Skin of body (tissue), 1 donor: ENCODE measurements at regions not wholly inside any gene's neighbourhood (a gene's known extent, or its start where the extent isn't known, plus 50 kb on each side); places are given as distances from the start of the nearest gene placed in this dataset.
"Not testable (repeated sequence)": the region's sequence is repeated elsewhere in the genome, so short reads cannot be mapped to it uniquely, and the experiment has no call there.

Source experiments
- DNase-seq: peaks from one replicate; lab custom pipeline; 2025; lab: John Stamatoyannopoulos, UW

DNA sequence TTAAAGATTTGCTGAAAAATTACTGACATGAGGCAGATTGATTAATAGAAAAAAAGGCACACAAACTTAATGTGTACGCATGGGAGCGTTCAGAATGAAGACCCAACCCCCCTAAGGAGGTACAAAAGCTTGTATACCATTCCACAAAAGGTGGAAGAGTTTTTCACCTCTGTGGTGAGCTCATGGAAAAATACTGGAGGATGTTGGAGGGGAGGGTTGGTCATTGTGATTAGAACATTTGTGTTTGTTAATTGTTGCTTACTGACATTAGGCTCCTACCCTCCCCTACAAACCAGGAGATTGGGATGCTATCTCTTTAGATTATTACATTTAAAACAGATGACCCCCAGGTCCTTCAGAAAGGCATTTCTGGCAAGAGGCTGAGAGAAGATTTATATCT is 1973.3 kb downstream of the OLFM4 start:
- DNase-seq, result no peak

DNA sequence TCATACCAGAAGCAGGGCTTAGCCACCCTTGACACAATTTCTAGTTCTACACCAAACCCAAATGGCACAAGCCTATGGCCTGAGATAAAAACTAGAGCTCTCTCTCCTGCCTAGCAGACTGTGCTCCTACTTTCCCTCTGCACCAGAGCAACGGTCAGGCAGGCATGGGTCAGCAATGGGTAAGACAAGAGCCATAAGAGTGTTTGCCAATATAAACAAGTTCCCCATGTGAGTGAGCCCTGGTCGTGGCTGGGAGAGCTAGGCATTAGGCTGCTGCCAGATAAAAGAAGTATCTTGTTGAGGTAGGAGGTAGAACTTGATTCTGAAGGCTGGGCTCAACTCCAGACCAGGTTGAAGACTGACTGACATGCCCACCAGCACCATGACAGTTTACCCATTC is 1979.1 kb downstream of the OLFM4 start:
- no peak for DNase-seq

DNA sequence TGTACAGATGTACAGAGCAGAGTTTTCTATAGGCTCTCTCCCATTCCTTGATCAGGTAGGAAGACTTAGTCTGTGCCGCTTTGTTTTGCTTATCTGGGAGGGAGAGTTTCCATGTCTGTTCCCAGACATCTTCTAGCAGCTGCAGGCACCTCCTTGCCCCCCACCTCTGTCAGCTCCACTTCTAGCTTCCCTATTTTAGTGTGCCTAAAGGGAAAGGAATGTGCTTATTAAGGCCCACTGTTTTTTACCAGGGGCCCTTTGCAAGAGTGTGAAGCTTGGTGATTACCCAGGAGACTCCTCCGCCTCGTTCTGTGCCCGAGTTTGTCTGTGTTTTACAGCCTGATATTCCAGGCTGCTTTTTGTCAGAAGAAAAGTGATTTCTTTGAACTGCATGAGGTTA is 1984.4 kb downstream of the OLFM4 start:
- DNase-seq, result no peak

DNA sequence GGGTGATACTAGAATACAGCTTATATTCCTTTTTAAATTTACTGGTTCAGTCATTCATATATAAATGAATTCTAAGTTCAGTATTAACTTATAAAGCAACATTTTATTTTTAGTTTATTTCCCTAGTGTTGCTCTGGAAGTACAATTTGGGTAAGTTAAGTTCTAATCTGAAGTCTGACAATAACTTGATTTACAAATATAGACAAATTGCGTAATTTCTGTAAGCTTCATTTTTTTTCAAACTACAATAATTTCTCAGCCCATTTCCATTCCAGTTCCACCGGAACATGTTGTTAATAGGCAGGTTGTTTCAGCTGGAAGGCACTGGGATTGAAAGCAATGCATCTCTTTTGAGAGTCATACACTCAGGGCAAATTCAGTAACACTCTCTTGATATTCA is 2000.7 kb downstream of the OLFM4 start:
- no peak for DNase-seq

DNA sequence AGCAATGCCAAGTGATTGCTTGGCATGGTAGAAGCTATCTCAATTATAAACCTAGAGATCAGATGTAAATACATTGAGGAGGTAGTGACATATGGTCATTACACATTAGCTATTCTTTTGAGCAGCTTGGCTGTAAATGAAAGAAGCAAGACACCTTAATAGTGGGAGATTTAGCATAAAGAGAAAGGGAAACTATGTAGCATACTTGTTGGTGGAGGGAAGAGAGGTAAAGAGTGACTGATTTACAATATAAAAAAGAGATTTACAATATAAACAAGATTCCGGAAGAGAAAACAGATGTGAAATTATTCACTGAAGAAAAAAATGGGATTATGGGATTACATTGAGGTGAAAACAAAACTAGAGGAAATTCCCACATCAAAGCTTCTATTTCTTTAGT is 2009.6 kb downstream of the OLFM4 start:
- no peak for DNase-seq

DNA sequence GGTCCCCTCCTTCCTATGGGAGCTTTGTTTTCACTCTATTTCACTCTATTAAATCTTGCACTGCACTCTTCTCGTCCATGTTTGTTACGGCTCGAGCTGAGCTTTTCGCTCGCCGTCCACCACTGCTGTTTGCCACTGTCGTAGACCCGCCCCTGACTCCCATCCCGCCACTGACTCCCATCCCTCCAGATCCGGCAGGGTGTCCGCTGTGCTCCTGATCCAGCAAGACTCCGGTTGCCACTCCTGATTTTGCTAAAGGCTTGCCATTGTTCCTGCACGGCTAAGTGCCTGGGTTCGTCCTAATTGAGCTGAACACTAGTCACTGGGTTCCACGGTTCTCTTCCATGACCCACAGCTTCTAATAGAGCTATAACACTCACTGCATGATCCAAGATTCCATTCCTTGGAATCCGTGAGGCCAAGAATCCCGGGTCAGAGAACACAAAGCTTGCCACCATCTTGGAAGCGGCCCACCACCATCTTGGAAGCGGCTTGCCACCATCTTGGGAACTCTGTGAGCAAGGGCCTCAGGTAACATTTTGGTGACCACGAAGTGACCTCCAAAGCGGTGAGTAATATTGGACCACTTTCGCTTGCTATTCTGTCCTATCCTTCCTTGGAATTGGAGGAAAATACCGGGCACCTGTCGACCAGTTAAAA is 2025.4 kb downstream of the OLFM4 start:
- not testable (repeated sequence) for DNase-seq

DNA sequence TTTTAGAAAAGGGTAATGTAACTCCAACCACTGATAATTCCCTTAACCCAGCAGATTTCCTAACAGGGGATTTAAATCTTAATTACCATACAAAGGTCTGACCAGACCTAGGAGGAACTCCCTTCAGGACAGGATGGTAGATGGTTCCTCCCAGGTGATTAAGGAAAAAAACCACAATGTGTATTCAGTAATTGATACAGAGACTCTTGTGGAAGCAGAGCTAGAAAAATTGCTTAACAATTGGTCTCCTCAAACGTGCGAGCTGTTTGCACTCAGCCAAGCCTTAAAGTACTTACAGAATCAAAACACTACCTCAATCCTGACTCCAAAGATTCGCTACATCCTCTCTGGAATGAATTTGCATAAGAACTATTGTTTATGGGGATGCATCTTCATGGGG is 2027.1 kb downstream of the OLFM4 start:
- DNase-seq, result not testable (repeated sequence)

DNA sequence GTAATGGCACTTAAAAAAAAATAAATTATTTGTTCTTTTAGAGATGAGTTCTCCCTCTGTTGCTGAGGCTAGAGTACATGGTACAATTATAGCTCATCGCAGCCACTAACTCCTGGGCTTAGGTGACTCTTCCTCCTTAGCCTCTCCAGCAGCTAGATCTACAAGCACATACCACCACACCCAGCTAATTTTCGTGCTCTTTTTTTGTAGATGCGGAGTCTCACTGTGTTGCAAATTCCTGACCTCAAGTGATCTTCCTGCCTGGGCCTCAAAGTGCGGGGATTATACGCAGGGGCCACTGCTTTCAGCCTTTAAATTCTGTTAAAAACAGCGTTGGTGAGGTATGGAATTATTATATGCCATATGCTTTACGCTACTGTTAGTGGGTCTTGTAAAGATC is 2034.0 kb downstream of the OLFM4 start:
- DNase-seq, result no peak

DNA sequence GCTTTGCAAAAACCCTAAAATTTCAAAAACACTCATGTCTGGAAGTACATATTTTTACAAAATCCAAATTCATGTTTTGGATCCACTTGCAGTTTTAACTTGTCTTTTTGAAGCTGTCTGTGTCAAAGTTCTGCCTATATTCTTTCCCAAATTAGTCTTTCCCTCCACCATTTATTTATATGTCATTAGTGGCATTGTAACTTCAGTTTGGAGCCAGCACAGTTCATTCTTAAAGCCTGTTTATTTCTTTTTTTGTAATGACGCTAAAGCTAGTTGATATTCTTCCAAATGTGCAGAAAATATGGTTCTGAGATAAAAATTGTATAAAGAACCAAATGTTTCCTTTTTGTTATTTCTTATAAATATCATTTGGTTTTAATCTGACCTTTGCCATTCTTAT is 2039.3 kb downstream of the OLFM4 start:
- DNase-seq, result no peak

DNA sequence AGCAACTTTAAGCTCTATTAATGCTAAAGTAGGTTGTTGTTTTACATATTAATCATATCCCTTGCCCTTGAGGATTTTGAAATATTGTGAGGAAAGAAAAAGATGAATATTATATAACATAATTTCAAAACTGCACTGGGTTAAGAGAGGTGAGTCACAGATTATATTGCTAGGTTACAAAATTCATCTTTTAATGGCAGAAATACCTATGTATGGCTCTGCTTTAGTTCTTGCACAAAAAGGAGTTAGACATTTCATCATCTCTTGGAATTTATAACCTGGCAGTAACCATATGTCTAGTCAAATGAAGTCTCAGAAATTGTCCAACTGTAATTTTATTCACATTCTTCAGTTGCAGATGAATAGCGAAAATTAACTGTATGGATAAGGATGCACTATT is 2041.1 kb downstream of the OLFM4 start:
- no peak for DNase-seq

DNA sequence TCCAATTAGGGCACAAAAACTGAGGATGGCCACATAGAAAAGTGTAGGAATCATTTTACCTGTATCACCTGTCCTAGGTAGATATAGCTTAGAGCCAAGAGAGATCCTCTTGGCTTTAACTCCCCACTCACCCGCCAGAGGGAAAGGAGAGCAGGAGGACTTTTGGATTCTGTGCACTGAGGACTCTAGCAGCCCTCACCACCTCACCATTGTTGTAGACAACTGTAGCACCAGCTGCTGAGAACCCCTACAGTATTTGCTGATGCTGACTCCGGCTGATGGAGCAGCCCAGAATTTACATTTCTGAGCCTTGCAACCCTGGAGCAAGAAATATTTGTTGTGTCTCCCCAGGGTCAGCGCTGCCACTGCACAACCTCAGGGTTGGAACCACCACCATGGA is 2044.4 kb downstream of the OLFM4 start:
- no peak for DNase-seq

DNA sequence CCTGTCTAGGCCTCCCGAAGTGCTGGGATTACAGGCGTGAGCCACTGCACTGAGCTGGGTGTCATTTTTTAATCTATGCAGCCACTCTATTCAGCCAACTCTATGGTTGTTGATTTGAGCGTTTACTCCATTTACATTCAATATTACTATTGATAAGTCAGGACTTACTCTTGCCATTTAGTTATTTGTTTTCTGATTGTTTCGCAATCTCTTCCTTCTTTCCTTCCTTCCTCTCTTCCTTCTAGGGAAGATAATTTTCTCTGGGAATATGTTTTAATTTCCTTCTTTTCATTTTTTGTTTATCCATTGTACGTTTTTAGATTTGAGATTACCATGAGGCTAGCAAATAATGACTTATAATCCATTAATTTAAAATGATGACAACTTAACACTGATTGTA is 2056.0 kb downstream of the OLFM4 start:
- DNase-seq, result no peak

DNA sequence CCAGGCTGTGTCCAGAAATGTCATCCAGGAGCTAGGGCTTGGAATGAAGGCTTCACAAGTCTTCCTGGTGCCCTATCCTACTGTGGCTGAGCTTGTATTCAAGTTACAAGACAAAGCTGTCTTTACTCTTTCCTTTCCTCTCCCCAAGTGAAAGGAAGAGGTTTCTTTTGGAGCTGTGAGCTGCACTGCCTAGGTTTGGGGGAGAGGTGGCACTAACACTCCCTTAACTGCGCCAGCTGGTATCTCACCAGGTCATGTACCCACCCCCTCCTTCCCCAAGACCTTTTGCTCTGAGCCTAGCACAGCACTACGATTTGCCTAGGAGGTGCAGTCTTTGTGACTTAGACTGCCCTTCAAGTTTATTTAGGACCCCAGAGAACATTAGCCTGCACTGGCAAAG is 2053.6 kb upstream of the PRR20A start:
- DNase-seq, result no peak

DNA sequence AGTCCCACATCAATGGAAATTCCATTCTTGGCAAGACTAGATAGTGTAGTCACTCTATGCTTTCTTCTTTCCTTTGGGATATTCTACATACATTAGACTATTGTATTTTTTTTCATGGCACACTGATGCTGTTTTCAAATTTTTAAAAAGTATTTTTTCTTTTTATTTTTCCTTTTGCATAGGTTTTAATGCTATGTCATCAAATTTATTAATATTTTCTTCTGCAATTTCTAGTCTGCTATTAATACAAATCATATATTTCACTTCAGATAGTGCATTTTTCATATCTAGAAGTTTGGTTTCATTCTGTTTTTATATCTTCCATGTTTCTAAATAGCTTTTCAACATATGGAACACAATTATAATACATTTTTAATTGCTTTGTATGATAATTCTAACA is 2050.1 kb upstream of the PRR20A start:
- DNase-seq, result no peak

DNA sequence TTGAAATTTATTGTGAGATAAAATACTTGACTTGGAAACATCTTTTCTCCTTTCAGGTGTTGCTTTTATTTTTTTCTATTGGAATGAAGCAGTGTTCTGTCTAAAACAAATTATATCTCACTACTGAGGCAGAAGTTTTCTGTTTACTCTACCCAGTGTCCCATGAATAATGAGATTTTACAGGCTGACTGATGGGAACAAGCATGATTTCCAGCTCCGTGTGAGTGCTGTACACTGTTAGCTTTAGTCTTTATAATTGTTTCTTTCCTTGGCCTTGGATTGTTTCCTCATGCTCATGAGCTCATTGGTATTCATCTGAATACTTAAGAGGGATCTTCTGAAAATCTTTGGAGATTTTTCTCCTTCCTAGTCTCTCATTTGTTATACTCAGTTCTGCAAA is 2049.5 kb upstream of the PRR20A start:
- no peak for DNase-seq

DNA sequence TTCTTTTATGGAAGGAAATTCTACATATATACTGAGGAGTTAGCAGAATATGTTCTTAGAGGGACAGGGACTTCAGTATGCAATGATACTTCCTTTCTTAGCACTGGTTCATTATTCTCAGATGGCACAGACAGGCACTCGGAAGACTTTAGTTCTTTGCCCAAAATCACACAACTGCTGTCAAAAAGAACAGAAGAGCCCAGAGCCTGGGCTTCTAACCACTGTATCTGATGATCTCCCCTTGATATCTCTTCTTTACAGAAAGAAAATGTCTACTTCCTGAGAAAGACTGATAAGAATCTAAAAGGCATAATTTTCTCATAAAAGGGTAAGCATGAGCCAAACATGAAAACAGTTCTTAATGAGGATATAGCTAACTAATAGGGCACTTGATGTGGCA is 2034.2 kb upstream of the PRR20A start:
- DNase-seq, result no peak

DNA sequence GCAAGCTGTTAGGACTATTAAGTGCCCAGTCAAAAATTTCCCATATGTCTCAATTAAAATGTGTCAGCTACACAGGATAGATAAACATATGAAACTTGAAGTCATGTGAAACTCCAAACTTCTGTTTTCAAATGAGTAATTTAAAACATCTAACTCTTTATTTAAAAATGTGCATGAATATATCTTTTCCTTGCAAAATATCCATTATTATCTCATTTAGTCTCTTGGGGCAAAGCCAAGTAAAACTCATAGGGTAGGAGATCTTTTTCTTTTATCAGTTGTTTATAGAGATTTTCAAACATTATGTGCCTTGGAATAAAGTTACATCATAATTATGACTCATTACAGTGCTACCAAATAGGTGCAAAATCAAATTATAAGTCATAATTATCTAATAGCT is 2020.1 kb upstream of the PRR20A start:
- DNase-seq, result no peak

DNA sequence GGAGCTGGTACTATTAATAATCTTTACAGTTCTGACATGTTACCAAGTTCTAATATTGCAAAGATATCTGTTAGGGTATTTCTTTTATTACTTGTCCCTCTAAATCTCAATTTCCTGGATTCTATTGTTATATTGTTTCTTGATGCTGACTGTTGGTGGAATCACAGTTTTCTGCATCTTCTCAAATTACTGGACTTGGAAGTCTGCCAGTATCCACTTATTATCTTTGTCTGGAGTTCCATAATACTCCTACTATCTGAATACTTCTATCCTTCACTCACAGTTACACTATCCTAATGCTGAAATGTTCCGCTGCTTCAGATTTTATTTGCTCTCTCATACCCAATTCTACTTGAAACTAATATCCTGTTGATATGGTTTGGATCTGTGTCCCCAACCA is 1985.7 kb upstream of the PRR20A start:
- DNase-seq, result no peak

DNA sequence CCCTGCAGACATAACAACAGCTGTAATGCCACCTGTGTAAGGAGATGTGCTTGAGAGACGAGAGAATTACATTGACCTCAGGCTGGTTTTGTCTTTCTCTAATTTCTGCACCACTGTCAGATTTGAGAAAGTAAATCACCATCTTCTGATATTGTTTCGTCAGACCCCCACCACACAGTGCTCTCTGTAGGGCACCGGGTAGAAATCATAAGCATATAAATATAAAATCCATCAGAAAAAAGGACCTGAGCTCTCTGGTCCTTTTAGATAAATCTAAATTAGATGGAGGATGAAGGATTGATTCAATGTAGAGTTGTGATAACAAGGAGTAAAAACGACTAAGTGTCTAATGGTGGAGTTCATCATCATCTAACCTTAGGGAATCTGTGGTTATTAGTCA is 1981.0 kb upstream of the PRR20A start:
- no peak for DNase-seq

DNA sequence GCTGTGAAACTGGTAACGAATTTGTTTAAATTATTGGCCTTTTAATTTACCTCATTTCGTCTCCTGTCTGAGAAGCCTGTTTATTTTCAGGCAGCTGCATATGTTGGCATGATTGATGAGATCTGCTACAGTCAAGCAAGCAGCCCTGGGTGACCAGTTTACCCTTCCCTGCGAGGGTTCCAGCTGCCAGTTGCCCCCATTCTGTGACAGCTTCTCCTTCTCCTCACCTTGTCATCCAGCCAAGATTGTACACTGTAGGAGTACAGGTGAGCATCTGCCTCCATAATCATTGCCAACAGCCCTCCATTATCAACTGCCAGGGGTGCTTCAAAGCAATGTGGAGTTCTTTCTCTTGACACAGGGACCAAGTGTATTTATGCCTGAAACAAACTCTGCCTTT is 1979.9 kb upstream of the PRR20A start:
- DNase-seq, result no peak

DNA sequence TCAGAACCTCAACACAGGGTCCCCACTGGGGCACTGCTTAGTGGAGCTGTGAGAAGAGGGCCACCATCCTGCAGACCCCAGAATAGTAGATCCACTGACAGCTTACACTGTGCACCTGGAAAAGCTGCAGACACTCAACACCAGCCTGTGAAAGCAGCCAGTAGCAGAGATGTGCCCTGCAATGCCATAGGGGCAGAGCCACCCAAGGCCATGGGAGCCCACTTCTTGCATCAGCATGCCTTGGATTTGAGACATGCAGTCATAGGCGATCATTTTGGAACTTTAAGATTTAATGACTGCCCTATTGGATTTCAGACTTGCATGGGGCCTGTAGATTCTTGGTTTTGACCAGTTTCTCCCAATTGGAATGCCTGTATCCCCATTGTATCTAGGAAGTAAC is 1962.1 kb upstream of the PRR20A start:
- DNase-seq, result not testable (repeated sequence)

DNA sequence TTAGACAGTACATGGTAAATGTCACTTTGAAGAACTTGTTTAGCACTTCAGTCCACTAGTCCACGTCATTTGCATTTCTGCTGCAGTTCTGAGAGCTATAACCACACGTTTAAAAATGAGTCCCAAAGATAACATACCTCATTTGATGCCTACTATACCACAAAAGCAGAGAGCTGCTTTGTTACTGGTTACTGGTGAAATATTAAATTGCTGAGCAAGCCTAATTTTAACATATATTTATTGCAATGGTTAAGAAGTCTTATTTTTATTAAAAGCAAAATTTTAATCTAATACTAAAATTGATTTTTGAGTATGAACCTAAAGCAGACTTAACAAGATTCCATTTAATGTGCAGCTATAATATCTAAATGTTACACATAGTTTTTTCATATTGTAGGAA is 1949.7 kb upstream of the PRR20A start:
- DNase-seq, result no peak

DNA sequence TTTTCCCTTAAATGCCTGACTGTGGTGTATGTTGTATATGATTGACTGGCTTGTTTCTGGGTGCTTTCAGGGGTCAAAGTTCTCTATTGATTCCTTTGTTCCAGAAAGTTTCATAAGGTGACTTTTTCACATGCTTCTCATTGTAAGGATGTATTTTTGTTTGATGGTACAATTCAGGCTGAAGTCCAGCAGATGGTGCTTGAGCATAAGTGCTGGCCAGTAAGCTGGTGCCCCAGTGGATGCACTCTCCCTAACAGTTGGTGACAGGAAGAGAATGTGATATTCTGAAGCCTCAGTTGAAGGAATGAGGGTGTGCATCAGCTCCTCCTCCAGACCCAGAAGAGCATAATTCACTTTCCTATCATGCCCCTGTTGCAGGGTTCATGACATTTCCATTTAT is 1941.6 kb upstream of the PRR20A start:
- no peak for DNase-seq

DNA sequence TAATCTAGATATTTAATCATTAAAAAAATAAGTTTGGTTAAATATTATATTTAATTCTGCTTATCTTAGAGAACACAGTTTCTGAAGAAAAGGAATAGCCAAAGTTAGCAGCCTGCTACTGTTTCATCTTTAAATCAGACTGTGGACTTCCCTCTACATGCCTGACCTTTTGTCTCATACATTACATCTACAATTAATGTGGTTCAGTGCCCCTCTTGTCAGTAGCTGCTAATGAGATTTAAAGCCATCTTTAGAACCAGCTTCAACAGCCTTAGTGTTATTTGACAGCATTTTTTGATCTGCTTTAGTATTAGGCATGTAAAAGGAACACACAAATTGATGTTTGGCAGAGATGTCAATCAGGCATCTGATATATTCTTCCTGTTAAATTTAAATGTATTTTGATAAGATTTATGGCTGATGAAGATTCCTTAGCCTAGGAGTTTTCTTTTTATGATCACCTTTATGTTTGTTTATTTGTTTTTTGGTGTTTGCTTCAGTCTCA is 1925.8 kb upstream of the PRR20A start:
- no peak for DNase-seq
